GM12891 (cell line): ENCODE measurements at regions not wholly inside any gene's neighbourhood (a gene's known extent, or its start where the extent isn't known, plus 50 kb on each side); places are given as distances from the start of the nearest gene placed in this dataset.
"Not testable (repeated sequence)": the region's sequence is repeated elsewhere in the genome, so short reads cannot be mapped to it uniquely, and the experiment has no call there.

Source experiments
- POLR2A ChIP-seq: IDR thresholded peaks from 2 replicates; pipeline ENCODE4 v1.6.1; 2011; ENCODE audit warnings: low read depth, low read length, control low read depth
- POLR2AphosphoS5 ChIP-seq: IDR thresholded peaks from 2 replicates; pipeline ENCODE4 v1.6.1; 2011; ENCODE audit warnings: low read depth, low read length, control low read depth
- SPI1 ChIP-seq: IDR thresholded peaks from 2 replicates; pipeline ENCODE4 v1.6.1; 2011; ENCODE audit warnings: low read depth, low read length, control low read depth
- TAF1 ChIP-seq: IDR thresholded peaks from 2 replicates; pipeline ENCODE4 v1.6.1; 2011; ENCODE audit warnings: low read depth, low read length, control low read depth

GRCh38 chr2:113366821-113367220, 70.7 kb upstream of the ZNG1B start:
- TF ChIP-seq SPI1, POLR2AphosphoS5, POLR2A, TAF1: not testable (repeated sequence)
